ENCODE measurements at regions not wholly inside any gene's neighbourhood (a gene's known extent, or its start where the extent isn't known, plus 50 kb on each side); places are given as distances from the start of the nearest gene placed in this dataset.

DNA sequence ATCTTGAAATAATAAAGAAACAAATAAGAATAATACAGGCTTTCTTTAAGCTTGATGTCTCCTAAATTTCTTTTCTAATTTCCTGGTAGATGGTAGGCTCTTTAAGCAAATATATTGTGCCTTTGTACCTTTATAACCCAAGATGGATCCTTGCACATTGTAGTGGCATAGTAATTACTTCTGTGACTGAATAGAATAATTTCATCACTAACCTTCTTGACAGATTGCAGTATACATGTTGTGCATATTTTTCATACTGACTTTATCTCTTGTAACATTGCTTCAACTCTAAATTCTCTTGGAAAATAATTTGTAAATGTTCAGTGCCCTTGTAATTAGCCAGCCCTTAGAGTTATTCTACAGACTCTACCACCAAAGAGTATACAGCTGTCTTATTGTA lies 1433.8 kb upstream of the GBE1 start:
- DNase-seq, result no peak
- H3K27me3 Mint-ChIP-seq (ENCODE audit: low read depth), result no peaks in the 10 kb centered on the region

DNA sequence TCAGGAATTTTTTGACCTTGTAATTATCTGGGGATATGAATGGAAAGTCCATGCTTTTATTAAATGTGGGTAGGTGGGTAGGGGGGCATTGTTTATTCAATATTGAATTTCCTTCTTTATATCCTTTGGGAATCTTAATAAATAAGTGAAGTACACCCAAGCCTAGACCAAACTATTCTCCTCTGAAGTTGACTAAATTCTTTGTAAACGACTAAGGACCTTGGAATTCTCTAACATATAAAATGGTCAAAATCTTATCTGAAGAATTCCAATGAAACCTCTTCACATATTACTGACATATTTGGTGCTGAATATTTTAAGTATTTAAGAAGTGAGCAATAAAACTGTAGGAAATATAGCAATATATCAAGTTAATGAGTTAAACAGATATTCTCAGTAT lies 1432.1 kb upstream of the GBE1 start:
- Mint-ChIP-seq H3K4me3 (no peak overlapping the region), H3K36me3 (ENCODE audit: insufficient read depth in 2 of 2) (no peaks in the 10 kb centered on the region), H3K4me1 (ENCODE audit: low read depth) (no peaks in the 10 kb centered on the region), H3K9me3 (peaks cover 5 to 14% of the 10 kb centered on the region in 2 donors), H3K27ac (no peak overlapping the region), H3K27me3 (ENCODE audit: low read depth) (no peaks in the 10 kb centered on the region)
- DNase-seq (no peak), ATAC-seq (replicated peaks in 1 of 2) (no peak)

More for the DNA sequence above, 1433.8 kb upstream of the GBE1 start:
- Mint-ChIP-seq H3K36me3 (ENCODE audit: insufficient read depth in 2 of 2) (no peaks in the 10 kb centered on the region), H3K9me3 (peaks cover 7 to 16% of the 10 kb centered on the region in 2 donors), H3K4me1 (ENCODE audit: low read depth) (no peaks in the 10 kb centered on the region), H3K4me3 (no peak overlapping the region), H3K27ac (no peak overlapping the region)
- ATAC-seq (replicated peaks in 1 of 2), result no peak

DNA sequence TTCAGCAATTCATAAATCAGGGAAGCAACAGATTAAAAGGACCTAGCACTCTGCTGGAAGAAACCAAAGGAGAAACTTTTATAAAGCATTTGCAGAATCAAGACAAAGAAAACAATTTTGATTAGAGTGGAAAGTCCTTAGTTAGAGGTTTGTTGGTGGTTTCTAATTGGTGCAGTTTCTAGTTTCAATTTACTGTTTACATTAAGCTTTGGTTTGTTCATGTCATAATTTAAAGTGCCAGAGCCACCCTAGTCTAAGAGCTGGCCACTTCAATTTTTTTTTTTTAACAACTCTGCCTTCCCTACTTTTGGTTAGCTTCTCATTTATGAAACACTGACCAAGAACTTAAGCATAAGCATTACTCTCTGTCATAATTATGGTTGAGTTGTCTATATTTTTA lies 1428.2 kb upstream of the GBE1 start:
- Mint-ChIP-seq H3K27ac (no peak overlapping the region), H3K4me1 (ENCODE audit: low read depth) (no peaks in the 10 kb centered on the region), H3K36me3 (ENCODE audit: insufficient read depth in 2 of 2) (no peaks in the 10 kb centered on the region), H3K9me3 (peaks cover 11 to 16% of the 10 kb centered on the region in 2 donors), H3K4me3 (no peak overlapping the region), H3K27me3 (ENCODE audit: low read depth) (no peaks in the 10 kb centered on the region)
- DNase-seq, result no peak
- no peak for ATAC-seq (replicated peaks in 1 of 2)

DNA sequence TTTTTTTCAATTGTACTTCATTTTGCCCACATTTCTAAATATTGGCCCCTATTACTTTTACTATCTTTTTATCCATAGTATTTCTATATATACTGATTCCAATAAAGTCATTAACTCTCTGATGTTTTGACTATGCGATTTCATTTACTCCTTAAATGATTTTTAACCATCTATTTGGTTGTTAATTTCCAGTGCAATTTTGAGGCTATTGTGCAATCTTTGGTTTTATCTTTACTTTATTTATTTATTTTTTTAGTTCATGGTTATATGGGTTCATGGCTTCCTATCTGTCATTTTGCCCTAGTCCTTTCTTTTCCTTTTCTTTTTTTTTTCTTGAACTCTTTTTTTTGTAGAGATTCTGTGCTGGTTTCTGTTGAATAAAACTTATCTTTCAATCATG lies 1408.0 kb upstream of the GBE1 start:
- no peak overlapping the region for H3K4me3 Mint-ChIP-seq
- ATAC-seq (replicated peaks in 1 of 2), result no peak

DNA sequence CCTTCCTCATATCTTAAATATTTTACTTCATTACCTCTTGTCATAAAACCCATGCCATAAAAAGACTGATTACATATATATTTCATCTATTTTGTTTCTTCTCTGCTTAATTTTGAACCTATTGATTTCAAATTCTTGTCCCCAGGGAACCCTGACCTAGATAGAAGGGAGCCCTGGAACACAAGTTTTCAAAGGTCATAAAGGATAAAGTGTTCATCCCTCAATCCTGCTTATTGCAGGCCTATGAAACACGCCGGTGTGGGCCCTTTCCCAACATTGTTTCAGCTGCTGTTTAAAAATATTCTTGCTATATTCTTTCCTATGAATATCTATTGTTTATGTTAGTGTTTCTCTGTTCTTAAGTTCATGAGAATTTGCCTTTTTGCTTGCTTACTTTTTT lies 1389.5 kb upstream of the GBE1 start:
- H3K27ac Mint-ChIP-seq, result no peak overlapping the region
- H3K4me1 Mint-ChIP-seq (ENCODE audit: low read depth), result no peaks in the 10 kb centered on the region
- ATAC-seq (replicated peaks in 1 of 2) (no peak), DNase-seq (no peak)
- H3K27me3 Mint-ChIP-seq (ENCODE audit: low read depth), result no peaks in the 10 kb centered on the region
- H3K4me3 Mint-ChIP-seq, result no peak overlapping the region
- H3K9me3 Mint-ChIP-seq, result peaks cover 7 to 15% of the 10 kb centered on the region in 2 donors
- H3K36me3 Mint-ChIP-seq (ENCODE audit: insufficient read depth in 2 of 2), result peaks cover 0 to 1% of the 10 kb centered on the region in 2 donors

More for the DNA sequence above, 1408.0 kb upstream of the GBE1 start:
- Mint-ChIP-seq H3K27ac (no peak overlapping the region), H3K9me3 (peaks cover 0 to 5% of the 10 kb centered on the region in 2 donors), H3K4me1 (ENCODE audit: low read depth) (no peaks in the 10 kb centered on the region), H3K36me3 (ENCODE audit: insufficient read depth in 2 of 2) (peaks cover 0 to 1% of the 10 kb centered on the region in 2 donors), H3K27me3 (ENCODE audit: low read depth) (no peaks in the 10 kb centered on the region)
- DNase-seq, result no peak

DNA sequence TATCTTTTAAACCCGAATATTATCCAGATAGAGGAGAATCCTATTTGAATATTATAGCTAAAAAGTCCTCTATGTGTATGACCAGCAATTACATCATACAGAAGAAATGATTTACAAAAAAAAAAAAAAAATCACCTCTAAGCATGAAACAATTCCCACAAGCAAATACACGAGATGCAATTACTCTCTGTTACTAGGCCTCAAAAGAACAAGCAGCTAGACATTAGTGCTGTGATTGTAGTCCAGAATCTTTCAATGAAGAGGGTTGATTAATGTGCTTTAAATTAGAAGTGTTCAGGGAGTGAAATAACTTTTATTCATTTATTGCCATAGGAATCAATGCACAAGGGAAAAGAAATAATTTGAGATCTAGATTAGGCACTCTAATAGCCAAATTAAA lies 1379.5 kb upstream of the GBE1 start:
- no peak for DNase-seq
- Mint-ChIP-seq H3K4me1 (ENCODE audit: low read depth) (no peaks in the 10 kb centered on the region), H3K27me3 (ENCODE audit: low read depth) (no peaks in the 10 kb centered on the region), H3K27ac (no peak overlapping the region), H3K4me3 (no peak overlapping the region), H3K36me3 (ENCODE audit: insufficient read depth in 2 of 2) (no peaks in the 10 kb centered on the region), H3K9me3 (peaks cover 5 to 9% of the 10 kb centered on the region in 2 donors)
- ATAC-seq (replicated peaks in 1 of 2), result no peak

DNA sequence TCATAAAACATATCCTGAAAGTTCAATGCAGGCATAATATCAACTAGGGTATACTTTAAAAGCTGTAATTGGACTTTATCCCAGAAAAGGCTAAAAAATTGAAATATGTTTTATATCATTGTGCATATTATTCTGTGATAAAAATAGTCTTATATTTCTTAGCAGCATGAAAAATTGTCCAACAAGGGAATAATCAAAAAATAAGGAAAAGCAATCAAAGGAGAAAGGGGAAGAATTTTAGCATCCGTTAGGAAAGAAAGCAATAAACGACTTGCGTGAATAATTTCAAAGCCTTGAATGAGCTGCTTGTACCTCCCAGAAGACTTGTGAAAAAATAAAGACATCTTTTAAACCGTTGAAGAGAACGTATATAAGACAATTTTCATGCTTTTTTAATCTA lies 1369.8 kb upstream of the GBE1 start:
- H3K27ac Mint-ChIP-seq, result no peak overlapping the region
- no peaks in the 10 kb centered on the region for H3K4me1 Mint-ChIP-seq (ENCODE audit: low read depth)
- no peaks in the 10 kb centered on the region for H3K36me3 Mint-ChIP-seq (ENCODE audit: insufficient read depth in 2 of 2)
- peaks cover 6 to 8% of the 10 kb centered on the region in 2 donors for H3K9me3 Mint-ChIP-seq
- DNase-seq, result no peak
- ATAC-seq (replicated peaks in 1 of 2), result no peak
- H3K27me3 Mint-ChIP-seq (ENCODE audit: low read depth), result no peaks in the 10 kb centered on the region
- H3K4me3 Mint-ChIP-seq, result no peak overlapping the region

DNA sequence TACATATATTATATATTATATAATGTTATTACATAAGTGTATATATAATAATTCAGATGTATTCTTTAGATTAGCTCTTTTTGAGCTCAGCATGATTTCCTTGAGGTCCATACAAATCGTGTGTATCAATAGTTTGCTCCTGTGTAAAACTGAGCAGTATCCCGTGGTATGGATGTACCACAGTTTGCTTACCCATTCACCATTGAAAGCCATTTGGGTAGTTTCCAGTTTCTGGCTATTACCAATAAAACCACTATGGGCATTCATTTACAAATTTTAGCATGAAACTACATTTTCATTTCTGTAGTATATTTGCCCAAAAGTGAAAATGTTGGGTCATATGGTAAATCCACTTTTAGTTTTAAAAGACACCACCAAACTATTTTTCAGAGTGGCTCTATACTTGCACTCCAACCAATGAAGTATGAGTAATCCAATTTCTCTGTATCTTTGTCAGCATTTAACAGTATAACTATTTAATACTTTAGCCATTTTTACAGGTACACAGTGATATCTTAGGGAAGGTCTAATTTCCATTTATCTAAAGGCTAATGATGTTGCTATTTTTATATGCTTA lies 1361.4 kb upstream of the GBE1 start:
- H3K27ac Mint-ChIP-seq, result no peak overlapping the region
- no peaks in the 10 kb centered on the region for H3K4me1 Mint-ChIP-seq (ENCODE audit: low read depth)
- ATAC-seq (replicated peaks in 1 of 2), result no peak
- no peak for DNase-seq
- peaks cover 4 to 5% of the 10 kb centered on the region in 2 donors for H3K9me3 Mint-ChIP-seq
- H3K36me3 Mint-ChIP-seq (ENCODE audit: insufficient read depth in 2 of 2), result no peaks in the 10 kb centered on the region
- H3K4me3 Mint-ChIP-seq, result no peak overlapping the region
- H3K27me3 Mint-ChIP-seq (ENCODE audit: low read depth), result no peaks in the 10 kb centered on the region

DNA sequence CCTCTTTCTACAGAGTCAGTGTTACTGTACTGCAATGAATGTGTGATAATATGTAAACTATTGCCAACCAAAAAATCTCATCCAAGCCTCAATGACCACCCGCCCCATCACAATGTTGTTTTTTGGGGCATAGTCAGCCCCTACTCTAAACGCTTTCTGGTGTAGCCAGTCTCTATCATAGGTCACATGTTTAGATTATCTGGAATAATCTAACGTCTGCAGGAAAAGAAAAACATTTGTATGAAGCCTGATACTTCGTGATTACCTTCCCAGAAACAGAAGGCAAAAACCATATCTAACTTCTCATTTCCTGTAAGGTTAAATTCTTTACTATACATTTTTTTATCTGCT lies 1331.8 kb upstream of the GBE1 start:
- no peak overlapping the region for H3K27ac Mint-ChIP-seq
- no peak overlapping the region for H3K4me3 Mint-ChIP-seq
- ATAC-seq (replicated peaks in 1 of 2) (no peak), DNase-seq (no peak)
- H3K4me1 Mint-ChIP-seq (ENCODE audit: low read depth), result no peaks in the 10 kb centered on the region
- H3K36me3 Mint-ChIP-seq (ENCODE audit: insufficient read depth in 2 of 2), result no peaks in the 10 kb centered on the region
- H3K27me3 Mint-ChIP-seq (ENCODE audit: low read depth), result no peaks in the 10 kb centered on the region
- H3K9me3 Mint-ChIP-seq, result peaks cover 1 to 8% of the 10 kb centered on the region in 2 donors

DNA sequence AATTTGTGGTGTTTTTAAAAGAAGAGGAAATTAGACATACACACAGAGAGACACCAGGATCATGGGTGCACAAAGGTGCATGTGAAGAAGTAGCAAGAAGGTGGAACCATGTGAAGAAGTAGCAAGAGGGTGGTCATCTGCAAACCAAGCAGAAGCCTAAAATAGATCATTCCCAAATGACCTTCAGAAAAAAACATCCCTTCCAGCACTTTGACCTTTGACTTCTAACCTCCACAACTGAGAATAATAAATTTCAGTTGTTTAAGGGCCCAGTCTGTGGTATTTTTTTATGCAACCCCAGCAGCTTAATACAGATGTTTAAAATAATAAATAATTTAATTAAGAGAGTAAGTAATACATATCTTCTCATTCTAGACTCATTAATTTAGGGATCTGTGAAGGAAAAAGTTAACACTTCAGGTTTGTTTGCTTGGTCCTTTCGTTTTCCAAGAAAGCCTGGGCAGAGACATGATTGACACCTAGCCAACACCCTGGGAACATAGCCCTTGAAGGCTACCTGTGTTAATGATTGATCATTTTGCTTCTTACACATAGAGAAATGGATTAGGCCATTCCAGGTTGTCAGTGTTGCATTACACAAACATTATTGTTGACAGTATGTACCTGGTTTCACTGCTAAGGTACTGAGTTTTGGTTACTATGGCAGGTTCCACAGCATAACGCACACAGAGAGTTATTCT lies 1331.2 kb upstream of the GBE1 start:
- Mint-ChIP-seq H3K27me3 (ENCODE audit: low read depth) (no peaks in the 10 kb centered on the region), H3K4me1 (ENCODE audit: low read depth) (no peaks in the 10 kb centered on the region), H3K9me3 (peaks cover 1 to 8% of the 10 kb centered on the region in 2 donors), H3K4me3 (no peak overlapping the region), H3K36me3 (ENCODE audit: insufficient read depth in 2 of 2) (no peaks in the 10 kb centered on the region), H3K27ac (no peak overlapping the region)
- ATAC-seq (replicated peaks in 1 of 2) (no peak), DNase-seq (no peak)

DNA sequence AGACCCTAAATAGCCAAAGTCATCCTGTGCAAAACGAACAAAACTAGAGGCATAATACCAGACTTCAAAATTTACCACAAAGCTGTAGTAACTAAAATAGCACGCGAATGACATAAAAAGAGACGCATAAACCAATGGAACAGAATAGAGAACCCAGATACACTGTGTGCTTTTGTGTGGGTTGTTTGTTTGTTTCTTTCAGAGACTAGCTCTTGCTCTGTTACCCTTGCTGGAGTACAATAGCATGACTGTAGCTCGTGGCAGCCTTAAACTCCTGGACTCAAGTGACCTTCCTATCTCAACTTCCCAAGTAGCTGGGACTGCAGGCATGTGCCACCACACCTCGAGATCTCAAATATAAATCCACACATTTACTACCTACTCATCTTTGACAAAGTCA lies 1314.6 kb upstream of the GBE1 start:
- ATAC-seq (replicated peaks in 1 of 2) (no peak), DNase-seq (no peak)
- Mint-ChIP-seq H3K36me3 (ENCODE audit: insufficient read depth in 2 of 2) (no peaks in the 10 kb centered on the region), H3K27me3 (ENCODE audit: low read depth) (no peaks in the 10 kb centered on the region), H3K27ac (no peak overlapping the region), H3K4me1 (ENCODE audit: low read depth) (no peaks in the 10 kb centered on the region), H3K4me3 (no peak overlapping the region), H3K9me3 (peaks cover 8 to 12% of the 10 kb centered on the region in 2 donors)

DNA sequence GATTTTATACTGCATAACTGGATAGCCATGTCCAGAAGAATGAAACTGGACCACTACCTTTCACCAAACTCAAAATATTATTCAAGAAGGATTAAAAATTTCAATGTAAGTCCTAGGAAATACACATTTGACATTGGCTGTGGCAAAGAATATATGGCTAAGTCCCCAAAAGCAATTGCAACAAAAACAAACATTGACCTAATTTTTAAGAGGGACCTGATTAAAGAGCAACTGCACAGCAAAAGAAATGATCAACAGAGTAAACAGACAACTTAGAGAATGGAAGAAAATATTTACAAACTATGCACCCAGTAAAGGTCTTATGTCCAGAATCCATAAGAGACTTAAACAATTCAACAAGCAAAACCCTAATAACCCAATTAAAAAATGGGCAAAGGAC lies 1313.0 kb upstream of the GBE1 start:
- no peak for ATAC-seq (replicated peaks in 1 of 2)

DNA sequence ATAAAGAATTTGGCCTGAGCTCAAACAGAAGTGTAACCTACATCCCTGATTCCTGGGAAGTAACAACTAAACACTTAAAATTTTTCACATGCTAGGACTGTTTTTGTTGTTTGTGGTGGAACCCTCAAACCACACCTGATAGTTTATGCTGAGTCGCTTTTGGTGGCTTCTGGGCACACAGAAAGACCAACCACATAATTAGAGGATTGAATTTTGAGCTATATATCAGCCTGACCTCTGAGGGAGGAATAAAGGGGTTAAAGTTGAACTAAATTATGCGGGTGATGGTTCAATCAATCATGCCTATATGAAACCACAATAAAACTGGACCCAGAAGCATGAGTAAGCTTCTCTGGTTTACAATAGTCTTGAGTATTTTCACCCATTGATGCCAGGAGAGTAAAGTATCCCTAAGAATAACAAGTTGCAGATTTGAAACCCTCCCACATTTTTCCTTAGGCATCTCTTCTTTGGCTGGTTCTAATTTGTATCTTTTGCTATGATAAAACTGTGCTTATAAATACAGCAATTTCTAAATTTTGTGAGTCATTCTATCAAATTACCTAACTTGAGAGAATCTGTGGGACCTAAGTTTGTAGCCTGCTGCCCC lies 1304.5 kb upstream of the GBE1 start:
- H3K27ac Mint-ChIP-seq, result no peak overlapping the region
- no peaks in the 10 kb centered on the region for H3K4me1 Mint-ChIP-seq (ENCODE audit: low read depth)
- H3K9me3 Mint-ChIP-seq, result peaks cover 4 to 8% of the 10 kb centered on the region in 2 donors
- H3K36me3 Mint-ChIP-seq (ENCODE audit: insufficient read depth in 2 of 2), result no peaks in the 10 kb centered on the region
- H3K27me3 Mint-ChIP-seq (ENCODE audit: low read depth), result no peaks in the 10 kb centered on the region
- DNase-seq (no peak), ATAC-seq (replicated peaks in 1 of 2) (no peak)
- no peak overlapping the region for H3K4me3 Mint-ChIP-seq

More for the DNA sequence above, 1313.0 kb upstream of the GBE1 start:
- Mint-ChIP-seq H3K27ac (no peak overlapping the region), H3K36me3 (ENCODE audit: insufficient read depth in 2 of 2) (no peaks in the 10 kb centered on the region), H3K4me1 (ENCODE audit: low read depth) (no peaks in the 10 kb centered on the region), H3K27me3 (ENCODE audit: low read depth) (no peaks in the 10 kb centered on the region), H3K9me3 (peaks cover 8 to 10% of the 10 kb centered on the region in 2 donors), H3K4me3 (no peak overlapping the region)
- no peak for DNase-seq

All from activated T-cell treated with anti-CD3 and anti-CD28 coated beads, Interleukin-2, amount 50 U/mL, for 72 hours (primary cell).